Stomach (tissue), 8 donors: ENCODE measurements at regions not wholly inside any gene's neighbourhood (a gene's known extent, or its start where the extent isn't known, plus 50 kb on each side); places are given as distances from the start of the nearest gene placed in this dataset.

Experiments used
- DNase-seq, 2 donors: peaks; one replicate each; pipeline versions ENCODE4 v3.0.0 to v3.0.0-alpha.2; 2013 to 2019
- H3K27ac ChIP-seq, 5 donors: fragments of 200-600 bp in 4 of 5; sonication (generic) in 4 of 5; one replicate each; pipeline ENCODE4 v1.5.1; 2013 to 2019; ENCODE audit warnings: mild to moderate bottlenecking in 1 of 5, moderate library complexity in 1 of 5
- H3K27me3 ChIP-seq, 3 donors: fragments of 200-600 bp; sonication (generic); one replicate each; pipeline ENCODE4 v1.5.1; 2017 to 2019; ENCODE audit warnings: mixed run types in 1 of 3
- H3K36me3 ChIP-seq, 4 donors: fragments of 200-600 bp; sonication (generic); 1 replicate in 3 of 4; 2 replicates in 1 of 4; pipeline ENCODE4 v1.5.1; 2016 to 2019
- H3K4me1 ChIP-seq, 4 donors: fragments of 200-600 bp; sonication (generic); one replicate each; pipeline ENCODE4 v1.5.1; 2016 to 2019
- H3K4me3 ChIP-seq, 4 donors: fragments of 200-600 bp; sonication (generic) in 3 of 4; one replicate each; pipeline ENCODE4 v1.5.1; 2016 to 2019; ENCODE audit warnings: mild to moderate bottlenecking in 1 of 4
- H3K9me3 ChIP-seq, 4 donors: fragments of 200-600 bp; sonication (generic); one replicate each; pipeline ENCODE4 v1.5.1; 2016 to 2019
- CTCF ChIP-seq, 7 experiments: fragments of 450-650 bp in 4 of 7; fragments of 200-600 bp in 3 of 7; sonication (generic) in 3 of 7; IDR thresholded peaks; one replicate each; pipeline ENCODE4 v1.5.1; 2016 to 2019; ENCODE audit warnings: antibody characterized with exemption in 7 of 7, control low read depth in 2 of 7, mild to moderate bottlenecking in 1 of 7
- EP300 ChIP-seq: sonication (generic); formaldehyde crosslinking; IDR thresholded peaks from one replicate; pipeline ENCODE4 v1.6.1; 2017; ENCODE audit warnings: antibody characterized with exemption
- POLR2A ChIP-seq, 4 donors: fragments of 450-650 bp; IDR thresholded peaks; one replicate each; pipeline ENCODE4 v1.6.1; 2016; ENCODE audit warnings: antibody characterized with exemption in 4 of 4, control low read depth in 2 of 4, mild to moderate bottlenecking in 1 of 4, moderate library complexity in 1 of 4
- POLR2AphosphoS5 ChIP-seq, 3 donors: sonication (generic); formaldehyde crosslinking; IDR thresholded peaks; one replicate each; pipeline ENCODE4 v1.6.1; 2016; ENCODE audit warnings: antibody characterized with exemption in 3 of 3
- WGBS, 5 donors: extraction: QIAGEN DNeasy Blood & Tissue Kit in 3 of 5; methylation state at CpG; one replicate each; pipeline versions ENCODE4 v1.1.5 to v1.1.7; 2013 to 2018; 5-methylcytosine and 5-hydroxymethylcytosine counted together
- intact Hi-C: fragments of 100-400 bp; cut with DNase I; formaldehyde crosslinking; loops from one replicate; pipeline ENCODE4 v1.15.1; 2023; ENCODE audit warnings: low total_unique reads
- donor health status: healthy with polysubstance abuse.
- donor health status: Bipolar disorder and iron deficiency.
- donor health status: healthy.

DNA sequence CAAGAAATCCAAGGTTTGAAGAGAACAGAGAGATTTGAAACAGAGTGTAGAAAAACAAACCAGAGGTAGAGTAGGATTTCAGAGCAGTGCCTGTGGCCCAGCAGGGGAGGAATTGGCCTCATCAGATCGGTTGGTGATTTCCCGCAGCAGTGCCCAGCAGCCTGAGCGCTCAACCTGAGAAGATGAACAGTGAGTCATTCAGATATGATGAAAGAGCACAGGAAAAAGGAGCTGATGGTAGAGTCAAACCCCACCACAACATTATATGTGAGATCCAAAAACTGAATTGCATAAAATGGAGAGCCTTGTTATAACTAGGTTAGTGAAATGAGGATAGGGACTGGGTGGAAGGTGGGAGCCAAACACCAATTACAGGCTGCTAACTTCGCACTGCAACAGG is 248.9 kb downstream of the PIK3R1 start:
- H3K36me3 ChIP-seq: no peaks in the 10 kb centered on the region
- no peaks in the 10 kb centered on the region for H3K9me3 ChIP-seq
- DNase-seq: no peak
- WGBS, 5 donors: 77 to 88% (median 83%) methylated on average over 4 of the region's 4 CpGs
- no peak overlapping the region for H3K4me3 ChIP-seq
- peaks cover under 1 to 13% (median 7%) of the 10 kb centered on the region in 4 donors for H3K4me1 ChIP-seq
- intact Hi-C loops: loop anchor here (10.0 kb wide), 1 partner anchor 180 kb away; no protein-coding TSS in a partner anchor
- H3K27ac ChIP-seq: no peak overlapping the region
- H3K27me3 ChIP-seq: no peaks in the 10 kb centered on the region
- TF ChIP-seq POLR2AphosphoS5 (IDR thresholded peaks at IDR 0.05): no peak
- TF ChIP-seq POLR2A (IDR thresholded peaks at IDR 0.05): no peak
- no peak for TF ChIP-seq CTCF (IDR thresholded peaks at IDR 0.05)
- TF ChIP-seq EP300: no peak

- Histone ChIP-seq H3K36me3 (no peaks in the 10 kb centered on the region), H3K27me3 (no peaks in the 10 kb centered on the region), H3K27ac (no peak overlapping the region), H3K4me1 (peaks cover 0 to 6% (median 1%) of the 10 kb centered on the region in 4 donors), H3K4me3 (no peak overlapping the region), H3K9me3 (no peaks in the 10 kb centered on the region)
- TF ChIP-seq POLR2AphosphoS5 (IDR thresholded peaks at IDR 0.05) (no peak), POLR2A (IDR thresholded peaks at IDR 0.05) (no peak), EP300 (no peak), CTCF (IDR thresholded peaks at IDR 0.05) (no peak)
- intact Hi-C loops: loop anchor here (10.0 kb wide), 1 partner anchor 180 kb away; no protein-coding TSS in a partner anchor
- DNase-seq: no peak
- WGBS, 5 donors: 82 to 91% (median 86%) methylated on average over 3 of the region's 3 CpGs
Observed at GRCh38 chr5:68465133-68465532, 249.6 kb downstream of the PIK3R1 start.

- intact Hi-C loops: loop anchor here (10.0 kb wide), 1 partner anchor 181 kb away; no protein-coding TSS in a partner anchor
- 82 to 85% (median 82%) methylated on average over 6 of the region's 6 CpGs for WGBS, 5 donors
- no peak overlapping the region for H3K4me3 ChIP-seq
- no peaks in the 10 kb centered on the region for H3K27me3 ChIP-seq
- no peaks in the 10 kb centered on the region for H3K9me3 ChIP-seq
- no peaks in the 10 kb centered on the region for H3K4me1 ChIP-seq
- DNase-seq: no peak
- no peak for TF ChIP-seq CTCF (IDR thresholded peaks at IDR 0.05)
- no peak overlapping the region for H3K27ac ChIP-seq
- H3K36me3 ChIP-seq: no peaks in the 10 kb centered on the region
Observed at GRCh38 chr5:68465934-68466551, 250.5 kb downstream of the PIK3R1 start.

GRCh38 chr5:68467208-68467607 is 251.7 kb downstream of the PIK3R1 start:
- DNase-seq: no peak
- Histone ChIP-seq H3K9me3 (no peaks in the 10 kb centered on the region), H3K4me1 (no peaks in the 10 kb centered on the region), H3K27ac (no peak overlapping the region), H3K4me3 (no peak overlapping the region), H3K36me3 (no peaks in the 10 kb centered on the region), H3K27me3 (no peaks in the 10 kb centered on the region)
- intact Hi-C loops: loop anchor here (10.0 kb wide), 1 partner anchor 182 kb away; no protein-coding TSS in a partner anchor
- WGBS, 5 donors: 88 to 100% (median 90%) methylated on average over 2 of the region's 2 CpGs
- TF ChIP-seq EP300 (no peak), POLR2A (IDR thresholded peaks at IDR 0.05) (no peak), CTCF (IDR thresholded peaks at IDR 0.05) (no peak), POLR2AphosphoS5 (IDR thresholded peaks at IDR 0.05) (no peak)
